ENCODE measurements at regions not wholly inside any gene's neighbourhood (a gene's known extent, or its start where the extent isn't known, plus 50 kb on each side); places are given as distances from the start of the nearest gene placed in this dataset.

DNA sequence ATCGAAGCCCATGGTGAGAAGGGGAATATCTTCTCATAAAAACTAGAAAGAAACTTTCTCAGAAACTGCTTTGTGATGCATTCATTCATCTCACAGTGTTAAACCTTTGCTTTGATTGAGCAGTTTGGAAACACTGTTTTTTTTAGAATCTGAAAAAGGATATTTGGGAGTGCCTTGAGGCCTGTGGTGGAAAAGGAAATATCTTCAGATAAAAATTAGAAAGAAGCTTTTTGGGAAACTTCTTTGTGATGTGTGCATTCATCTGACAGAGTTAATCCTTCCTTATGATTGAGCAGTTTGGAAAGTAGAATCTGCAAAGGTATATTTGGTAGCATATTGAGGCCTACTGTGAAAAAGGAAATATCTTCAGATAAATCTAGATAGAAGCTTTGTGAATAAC, 1594.9 kb downstream of the UQCRFS1 start:
- TF ChIP-seq, protein P1, sequence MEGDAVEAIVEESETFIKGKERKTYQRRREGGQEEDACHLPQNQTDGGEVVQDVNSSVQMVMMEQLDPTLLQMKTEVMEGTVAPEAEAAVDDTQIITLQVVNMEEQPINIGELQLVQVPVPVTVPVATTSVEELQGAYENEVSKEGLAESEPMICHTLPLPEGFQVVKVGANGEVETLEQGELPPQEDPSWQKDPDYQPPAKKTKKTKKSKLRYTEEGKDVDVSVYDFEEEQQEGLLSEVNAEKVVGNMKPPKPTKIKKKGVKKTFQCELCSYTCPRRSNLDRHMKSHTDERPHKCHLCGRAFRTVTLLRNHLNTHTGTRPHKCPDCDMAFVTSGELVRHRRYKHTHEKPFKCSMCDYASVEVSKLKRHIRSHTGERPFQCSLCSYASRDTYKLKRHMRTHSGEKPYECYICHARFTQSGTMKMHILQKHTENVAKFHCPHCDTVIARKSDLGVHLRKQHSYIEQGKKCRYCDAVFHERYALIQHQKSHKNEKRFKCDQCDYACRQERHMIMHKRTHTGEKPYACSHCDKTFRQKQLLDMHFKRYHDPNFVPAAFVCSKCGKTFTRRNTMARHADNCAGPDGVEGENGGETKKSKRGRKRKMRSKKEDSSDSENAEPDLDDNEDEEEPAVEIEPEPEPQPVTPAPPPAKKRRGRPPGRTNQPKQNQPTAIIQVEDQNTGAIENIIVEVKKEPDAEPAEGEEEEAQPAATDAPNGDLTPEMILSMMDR (conservative IDR thresholded peaks at IDR 0.05), result no peak
- no peak for TF ChIP-seq EZH2 (IDR thresholded peaks at IDR 0.05; ENCODE audit: low read depth)

Data from PC-9 (cell line).